IMR-90 (cell line): ENCODE measurements at regions not wholly inside any gene's neighbourhood (a gene's known extent, or its start where the extent isn't known, plus 50 kb on each side); places are given as distances from the start of the nearest gene placed in this dataset.

Experiments used
- ATAC-seq: fragments of 200-7000 bp; cut with Tn5 transposase; 2 replicates; pipeline ENCODE4 v1.9.1; 2020; ENCODE audit warnings: low read depth, mild to moderate bottlenecking, moderate library complexity
- BruUV-seq: library from RNA; stranded (reverse); fragments of 400-500 nt; replicated peaks from 2 replicates; lab custom pipeline; 2021; lab: Mats Ljungman, UMichigan
- CTCF ChIA-PET: fragments of 300-600 bp; formaldehyde crosslinking; extraction: SDS; loops from one replicate; lab custom pipeline; 2021; ENCODE audit warnings: antibody characterized with exemption; lab: Yijun Ruan, JAX
- POLR2A ChIA-PET: fragments of 300-600 bp; sonication (Branson Sonifier 250); formaldehyde crosslinking; loops from one replicate; lab custom pipeline; 2022; ENCODE audit warnings: antibody characterized with exemption; ENCODE audit not compliant: unreplicated experiment; lab: Charles Lee
- DNase-seq: peaks from one replicate; pipeline ENCODE4 v3.0.0; 2013
- H2AFZ ChIP-seq: replicated peaks from 2 replicates; pipeline ENCODE3; 2013; ENCODE audit warnings: low read length, mild to moderate bottlenecking; ENCODE audit not compliant: poor library complexity
- H2AK5ac ChIP-seq: 2 replicates; pipeline ENCODE4 v1.6.1; 2013; ENCODE audit warnings: low read depth, low read length, inconsistent platforms
- H2AK9ac ChIP-seq: replicated peaks from 2 replicates; pipeline ENCODE3; 2013; ENCODE audit warnings: mild to moderate bottlenecking, low read depth, low read length, moderate library complexity; ENCODE audit not compliant: poor library complexity
- H2BK120ac ChIP-seq: 2 replicates; pipeline ENCODE4 v1.6.1; 2013; ENCODE audit warnings: low read depth, low read length, inconsistent platforms
- H2BK15ac ChIP-seq: 3 replicates; pipeline ENCODE4 v1.6.1; 2013; ENCODE audit warnings: low read depth, low read length, inconsistent platforms
- H2BK20ac ChIP-seq: 2 replicates; pipeline ENCODE4 v1.6.1; 2013; ENCODE audit warnings: low read depth, mild to moderate bottlenecking, inconsistent platforms, low read length, moderate library complexity
- H2BK5ac ChIP-seq: 2 replicates; pipeline ENCODE4 v1.6.1; 2013; ENCODE audit warnings: mild to moderate bottlenecking, low read depth, low read length, inconsistent platforms; ENCODE audit not compliant: poor library complexity, severe bottlenecking
- H3K14ac ChIP-seq: replicated peaks from 2 replicates; pipeline ENCODE4 v1.6.1; 2013; ENCODE audit warnings: low read depth, low read length, inconsistent platforms
- H3K18ac ChIP-seq: 2 replicates; pipeline ENCODE4 v1.6.1; 2013; ENCODE audit warnings: low read depth, low read length, control low read depth
- H3K23ac ChIP-seq: 2 replicates; pipeline ENCODE4 v1.6.1; 2013; ENCODE audit warnings: low read depth, low read length, inconsistent platforms
- H3K27ac ChIP-seq: 2 replicates; pipeline ENCODE4 v1.5.1; 2013; ENCODE audit warnings: mild to moderate bottlenecking, control low read depth, low read length; ENCODE audit not compliant: insufficient read depth
- H3K27me3 ChIP-seq: 2 replicates; pipeline ENCODE4 v1.6.1; 2013; ENCODE audit warnings: low read length; ENCODE audit not compliant: control insufficient read depth, insufficient read depth
- H3K36me3 ChIP-seq: 2 replicates; pipeline ENCODE4 v1.6.1; 2013; ENCODE audit warnings: low read length, mixed read lengths; ENCODE audit not compliant: control insufficient read depth, insufficient read depth
- H3K4ac ChIP-seq: 2 replicates; pipeline ENCODE4 v1.6.1; 2013; ENCODE audit warnings: low read depth, low read length, inconsistent platforms
- H3K4me1 ChIP-seq: 2 replicates; pipeline ENCODE4 v1.6.1; 2013; ENCODE audit warnings: low read length, mixed read lengths; ENCODE audit not compliant: control insufficient read depth, insufficient read depth
- H3K4me2 ChIP-seq: 2 replicates; pipeline ENCODE4 v1.6.1; 2013; ENCODE audit warnings: low read depth, mild to moderate bottlenecking, control low read depth, low read length, moderate library complexity
- H3K4me3 ChIP-seq: 2 replicates; pipeline ENCODE4 v1.5.1; 2013; ENCODE audit warnings: low read depth, mild to moderate bottlenecking, control low read depth, low read length, moderate library complexity; ENCODE audit not compliant: insufficient read depth
- H3K56ac ChIP-seq: 2 replicates; pipeline ENCODE4 v1.6.1; 2013; ENCODE audit warnings: low read length, inconsistent platforms; ENCODE audit not compliant: insufficient read depth; ENCODE audit errors: extremely low read depth
- H3K79me1 ChIP-seq, 2 experiments: 2 replicates each; pipeline ENCODE4 v1.6.1; 2013; ENCODE audit warnings: low read length in 2 of 2, inconsistent platforms in 1 of 2, low read depth in 1 of 2
- H3K9ac ChIP-seq: 2 replicates; pipeline ENCODE4 v1.6.1; 2013; ENCODE audit warnings: low read depth, low read length, control low read depth
- H3K9me1 ChIP-seq: 2 replicates; pipeline ENCODE4 v1.6.1; 2013; ENCODE audit warnings: low read length, inconsistent platforms; ENCODE audit not compliant: insufficient read depth
- H3K9me3 ChIP-seq: 2 replicates; pipeline ENCODE4 v1.6.1; 2013; ENCODE audit warnings: low read length; ENCODE audit not compliant: control insufficient read depth, insufficient read depth
- H4K20me1 ChIP-seq: 2 replicates; pipeline ENCODE4 v1.6.1; 2013; ENCODE audit warnings: low read length, inconsistent platforms; ENCODE audit not compliant: insufficient read depth
- H4K5ac ChIP-seq: 2 replicates; pipeline ENCODE4 v1.6.1; 2013; ENCODE audit warnings: mild to moderate bottlenecking, low read depth, low read length, control low read depth
- H4K8ac ChIP-seq, 2 experiments: 2 replicates each; pipeline ENCODE4 v1.6.1; 2013; ENCODE audit warnings: low read depth in 2 of 2, low read length in 2 of 2, control low read depth in 1 of 2, inconsistent platforms in 1 of 2
- H4K91ac ChIP-seq: 2 replicates; pipeline ENCODE4 v1.6.1; 2013; ENCODE audit warnings: low read depth, low read length, inconsistent platforms; ENCODE audit not compliant: insufficient read depth
- CEBPB ChIP-seq: IDR thresholded peaks from 2 replicates; pipeline ENCODE4 v1.6.1; 2012; ENCODE audit warnings: low read depth, low read length, improper control_type of control experiment
- FOS ChIP-seq: fragments of 150-350 bp; IDR thresholded peaks from 2 replicates; pipeline ENCODE4 v1.6.1; 2016; ENCODE audit warnings: low read depth, low read length
- MAFK ChIP-seq: IDR thresholded peaks from 2 replicates; pipeline ENCODE4 v1.6.1; 2012; ENCODE audit warnings: low read depth, low read length, improper control_type of control experiment
- MAZ ChIP-seq: IDR thresholded peaks from 2 replicates; pipeline ENCODE4 v1.6.1; 2012; ENCODE audit warnings: low read depth, mild to moderate bottlenecking, low read length, improper control_type of control experiment, moderate library complexity, borderline replicate concordance
- NFE2L2 ChIP-seq: fragments of 150-350 bp; IDR thresholded peaks from 2 replicates; pipeline ENCODE4 v1.6.1; 2016; ENCODE audit warnings: low read depth, mild to moderate bottlenecking, low read length
- POLR2A ChIP-seq: IDR thresholded peaks from 2 replicates; pipeline ENCODE4 v1.6.1; 2012; ENCODE audit warnings: mild to moderate bottlenecking, low read depth, low read length
- RCOR1 ChIP-seq: IDR thresholded peaks from 2 replicates; pipeline ENCODE4 v1.6.1; 2012; ENCODE audit warnings: mild to moderate bottlenecking, low read length, improper control_type of control experiment; ENCODE audit not compliant: insufficient replicate concordance
- RFX5 ChIP-seq: IDR thresholded peaks from 2 replicates; pipeline ENCODE4 v1.8.0; 2012; ENCODE audit warnings: low read depth, mild to moderate bottlenecking, low read length, moderate library complexity
- WGBS, 2 experiments: methylation state at CpG; one replicate each; pipeline versions ENCODE4 v1.1.5 to v1.1.7; 2013; ENCODE audit warnings: missing lambda C conversion rate in 2 of 2; ENCODE audit not compliant: insufficient read length in 1 of 2; ENCODE audit errors: extremely low coverage in 2 of 2; 5-methylcytosine and 5-hydroxymethylcytosine counted together
- dilution Hi-C: fragments of 300-500 bp; cut with HindIII; formaldehyde crosslinking; loops from one replicate; pipeline ENCODE4 v1.14.3; 2018; ENCODE audit warnings: low sequenced_read_pairs; ENCODE audit not compliant: unreplicated experiment
- in situ Hi-C: fragments of 300-500 bp; cut with MboI; formaldehyde crosslinking; loops from 3 replicates; pipeline ENCODE4 v1.14.3; 2019; ENCODE audit warnings: low sequenced_read_pairs, inconsistent platforms, mixed read lengths
- intact Hi-C: fragments of 100-400 bp; cut with micrococcal nuclease; formaldehyde crosslinking; loops from 2 replicates; pipeline ENCODE4 v1.10.0; 2022
- TF ChIP-seq, protein P1 (sequence below): conservative IDR thresholded peaks from 2 replicates; pipeline ENCODE4 v1.5.1; 2012; ENCODE audit warnings: mild to moderate bottlenecking, low read depth, low read length, improper control_type of control experiment
- TF ChIP-seq, protein P2 (sequence below): fragments of 150-350 bp; IDR thresholded peaks from 2 replicates; pipeline ENCODE4 v1.6.1; 2017; ENCODE audit warnings: mild to moderate bottlenecking, antibody characterized with exemption, low read length, low read depth

DNA sequence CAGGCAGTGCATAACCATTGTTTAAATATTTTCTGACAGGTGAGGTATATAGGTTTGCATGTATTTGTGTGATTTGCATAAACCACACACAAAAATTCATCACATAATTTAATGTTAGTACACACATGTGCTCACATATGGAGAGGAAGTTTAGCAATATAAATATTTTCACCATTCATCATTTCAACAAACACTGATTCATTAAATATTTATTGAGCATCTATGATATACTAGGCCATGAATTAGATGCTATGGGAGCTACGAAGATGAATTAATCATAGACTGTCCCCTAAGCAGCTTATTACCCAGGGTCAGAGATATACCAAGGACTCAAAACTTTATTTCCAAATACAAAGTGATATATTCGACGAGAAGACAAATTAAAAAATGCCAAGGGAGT is 311.6 kb upstream of the PIK3C3 start:
- H2AK9ac ChIP-seq = no peak overlapping the region
- CTCF ChIA-PET = no interaction called here
- ATAC-seq = no peak

More for the DNA sequence above, 311.6 kb upstream of the PIK3C3 start:
- Histone ChIP-seq H3K18ac (no peak overlapping the region), H4K5ac (no peak overlapping the region), H3K9me1 (no peaks in the 10 kb centered on the region), H3K56ac (no peak overlapping the region), H3K79me1 (no peaks in the 10 kb centered on the region), H2AFZ (no peak overlapping the region), H3K4me1 (no peaks in the 10 kb centered on the region), H3K23ac (no peak overlapping the region), H4K8ac (no peak overlapping the region), H2BK120ac (no peak overlapping the region), H2BK5ac (no peak overlapping the region), H3K14ac (no peak overlapping the region), H3K4me2 (no peak overlapping the region), H4K20me1 (no peaks in the 10 kb centered on the region), H3K4me3 (no peak overlapping the region), H4K91ac (no peak overlapping the region), H3K27ac (no peak overlapping the region), H3K36me3 (no peaks in the 10 kb centered on the region), H3K4ac (no peak overlapping the region), H2BK20ac (no peak overlapping the region), H3K9me3 (no peaks in the 10 kb centered on the region), H2BK15ac (no peak overlapping the region), H3K9ac (no peak overlapping the region), H2AK5ac (no peak overlapping the region), H3K27me3 (no peaks in the 10 kb centered on the region)
- intact Hi-C loops (no loop called here), dilution Hi-C loops (no loop called here), in situ Hi-C loops (no loop called here)
- BruUV-seq = no TSS peak
- TF ChIP-seq MAFK (no peak), FOS (no peak), POLR2A (no peak), CEBPB (no peak), NFE2L2 (no peak), RCOR1 (no peak), MAZ (no peak), RFX5 (no peak)
- TF ChIP-seq, protein P1, sequence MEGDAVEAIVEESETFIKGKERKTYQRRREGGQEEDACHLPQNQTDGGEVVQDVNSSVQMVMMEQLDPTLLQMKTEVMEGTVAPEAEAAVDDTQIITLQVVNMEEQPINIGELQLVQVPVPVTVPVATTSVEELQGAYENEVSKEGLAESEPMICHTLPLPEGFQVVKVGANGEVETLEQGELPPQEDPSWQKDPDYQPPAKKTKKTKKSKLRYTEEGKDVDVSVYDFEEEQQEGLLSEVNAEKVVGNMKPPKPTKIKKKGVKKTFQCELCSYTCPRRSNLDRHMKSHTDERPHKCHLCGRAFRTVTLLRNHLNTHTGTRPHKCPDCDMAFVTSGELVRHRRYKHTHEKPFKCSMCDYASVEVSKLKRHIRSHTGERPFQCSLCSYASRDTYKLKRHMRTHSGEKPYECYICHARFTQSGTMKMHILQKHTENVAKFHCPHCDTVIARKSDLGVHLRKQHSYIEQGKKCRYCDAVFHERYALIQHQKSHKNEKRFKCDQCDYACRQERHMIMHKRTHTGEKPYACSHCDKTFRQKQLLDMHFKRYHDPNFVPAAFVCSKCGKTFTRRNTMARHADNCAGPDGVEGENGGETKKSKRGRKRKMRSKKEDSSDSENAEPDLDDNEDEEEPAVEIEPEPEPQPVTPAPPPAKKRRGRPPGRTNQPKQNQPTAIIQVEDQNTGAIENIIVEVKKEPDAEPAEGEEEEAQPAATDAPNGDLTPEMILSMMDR = no peak
- TF ChIP-seq, protein P2, sequence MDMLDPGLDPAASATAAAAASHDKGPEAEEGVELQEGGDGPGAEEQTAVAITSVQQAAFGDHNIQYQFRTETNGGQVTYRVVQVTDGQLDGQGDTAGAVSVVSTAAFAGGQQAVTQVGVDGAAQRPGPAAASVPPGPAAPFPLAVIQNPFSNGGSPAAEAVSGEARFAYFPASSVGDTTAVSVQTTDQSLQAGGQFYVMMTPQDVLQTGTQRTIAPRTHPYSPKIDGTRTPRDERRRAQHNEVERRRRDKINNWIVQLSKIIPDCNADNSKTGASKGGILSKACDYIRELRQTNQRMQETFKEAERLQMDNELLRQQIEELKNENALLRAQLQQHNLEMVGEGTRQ = no peak
- WGBS, 2 experiments = no CpG with 5 or more reads among the region's 3 CpGs
- POLR2A ChIA-PET = no interaction called here
- DNase-seq = no peak
